Prostate gland (tissue), 2 donors: ENCODE measurements at regions not wholly inside any gene's neighbourhood (a gene's known extent, or its start where the extent isn't known, plus 50 kb on each side); places are given as distances from the start of the nearest gene placed in this dataset.

Source experiments
- CTCF ChIP-seq, 4 experiments: fragments of 200-600 bp in 2 of 4; fragments of 450-650 bp in 2 of 4; sonication (generic) in 2 of 4; IDR thresholded peaks; 1 replicate in 3 of 4; 2 replicates in 1 of 4; pipeline ENCODE4 v1.5.1; 2016 to 2019; ENCODE audit warnings: antibody characterized with exemption in 4 of 4, mild to moderate bottlenecking in 2 of 4, moderate library complexity in 2 of 4
- POLR2A ChIP-seq: fragments of 450-650 bp; IDR thresholded peaks from one replicate; pipeline ENCODE4 v1.6.1; 2016; ENCODE audit warnings: antibody characterized with exemption, mild to moderate bottlenecking

GRCh38 chr15:88982304-88982945 is 69.2 kb upstream of the MFGE8 start:
- TF ChIP-seq CTCF (IDR thresholded peaks at IDR 0.05) (no peak), POLR2A (no peak)
